ENCODE measurements at regions not wholly inside any gene's neighbourhood (a gene's known extent, or its start where the extent isn't known, plus 50 kb on each side); places are given as distances from the start of the nearest gene placed in this dataset.
"Not testable (repeated sequence)": the region's sequence is repeated elsewhere in the genome, so short reads cannot be mapped to it uniquely, and the experiment has no call there.

GRCh38 chr3:35216501-35217266 lies 422.6 kb upstream of the ARPP21 start:
- DNase-seq (ENCODE audit: low spot score) (no peak), FAIRE-seq (no peak)

GRCh38 chr3:35223632-35224394 lies 415.5 kb upstream of the ARPP21 start:
- FAIRE-seq (no peak), DNase-seq (ENCODE audit: low spot score) (no peak)

- FAIRE-seq (no peak), DNase-seq (ENCODE audit: low spot score) (no peak)
Observed at GRCh38 chr3:35224565-35225295, 414.6 kb upstream of the ARPP21 start.

DNA sequence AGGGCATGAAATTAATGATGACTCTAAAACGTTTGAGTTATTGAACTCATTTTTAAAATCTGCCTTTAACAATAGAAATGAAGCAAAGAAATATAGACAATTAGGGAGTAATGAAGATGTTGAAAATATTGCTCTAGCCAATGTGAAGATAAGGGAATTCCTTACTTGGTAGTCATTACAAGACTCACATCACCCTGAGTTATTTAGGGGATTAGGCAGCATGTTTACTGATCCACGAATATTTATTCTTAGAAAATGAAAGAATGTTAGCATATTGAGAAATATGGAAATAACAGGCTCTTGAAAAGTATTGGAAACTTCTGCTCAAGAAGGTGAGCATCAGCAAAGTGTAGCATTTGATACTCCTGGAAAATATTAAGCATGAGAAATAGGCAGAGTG lies 398.1 kb upstream of the ARPP21 start:
- no peak for DNase-seq (ENCODE audit: low spot score)
- no peak for FAIRE-seq

- FAIRE-seq (no peak), DNase-seq (ENCODE audit: low spot score) (no peak)
Observed at GRCh38 chr3:35254917-35255316, 384.4 kb upstream of the ARPP21 start.

DNA sequence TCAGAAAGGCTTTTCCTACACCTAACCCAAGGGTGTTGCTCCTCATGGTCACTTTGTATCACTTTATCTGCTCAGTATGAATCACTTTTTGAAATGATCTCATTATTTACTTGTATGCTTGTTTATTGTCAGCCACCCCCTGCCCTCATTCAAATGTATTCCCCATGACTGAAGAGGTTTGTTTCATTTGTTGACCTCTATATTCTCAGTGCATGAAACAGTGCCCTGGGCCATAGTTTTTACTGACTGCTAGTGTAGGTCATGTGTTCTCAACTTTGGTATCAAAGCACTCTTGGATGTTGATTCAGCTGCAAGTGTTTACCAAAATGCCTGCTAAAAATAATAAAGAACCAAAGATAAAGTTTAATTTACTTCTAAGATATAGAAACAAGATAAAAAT lies 381.7 kb upstream of the ARPP21 start:
- FAIRE-seq (no peak), DNase-seq (ENCODE audit: low spot score) (no peak)

DNA sequence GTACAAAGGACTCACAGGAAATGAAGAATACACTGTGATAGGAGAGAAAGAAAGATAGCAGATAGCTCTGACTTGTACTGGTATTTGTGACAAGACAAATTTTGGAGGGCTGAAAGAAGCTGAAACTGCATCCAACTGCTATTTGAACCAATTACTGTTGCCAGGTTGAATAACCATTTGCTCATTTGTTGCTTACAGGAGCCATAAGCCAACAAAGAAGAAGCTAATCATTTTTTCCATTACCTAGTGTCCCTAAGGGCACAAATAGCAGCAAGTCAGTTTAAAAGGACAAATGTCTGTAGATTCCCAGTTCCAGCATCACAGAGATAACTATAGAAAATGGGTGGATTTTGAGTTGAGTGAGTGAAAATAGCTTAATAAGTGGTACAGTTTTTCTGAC lies 376.9 kb upstream of the ARPP21 start:
- FAIRE-seq (no peak), DNase-seq (ENCODE audit: low spot score) (no peak)

DNA sequence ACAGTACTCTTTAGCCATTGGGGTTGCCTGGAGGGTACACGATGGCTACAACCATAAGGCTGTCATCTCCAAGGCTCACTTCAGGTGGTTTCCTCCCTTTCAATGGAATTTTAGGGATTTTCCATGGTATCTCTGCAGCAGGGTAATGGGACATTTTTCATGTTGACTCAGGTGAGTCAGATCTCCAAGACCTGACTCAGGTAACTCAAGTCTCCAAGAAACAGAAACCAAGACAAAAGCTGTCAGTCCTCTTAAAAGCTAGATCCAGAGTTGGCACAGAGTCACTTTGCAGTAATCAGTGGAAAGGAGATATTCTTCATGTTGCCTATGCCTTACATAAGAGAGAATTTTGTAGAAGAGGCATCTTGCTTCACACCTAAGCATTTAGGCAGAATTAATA lies 375.8 kb upstream of the ARPP21 start:
- FAIRE-seq: no peak
- no peak for DNase-seq (ENCODE audit: low spot score)

GRCh38 chr3:35266065-35266464 lies 373.3 kb upstream of the ARPP21 start:
- DNase-seq (ENCODE audit: low spot score); FAIRE-seq: not testable (repeated sequence)

DNA sequence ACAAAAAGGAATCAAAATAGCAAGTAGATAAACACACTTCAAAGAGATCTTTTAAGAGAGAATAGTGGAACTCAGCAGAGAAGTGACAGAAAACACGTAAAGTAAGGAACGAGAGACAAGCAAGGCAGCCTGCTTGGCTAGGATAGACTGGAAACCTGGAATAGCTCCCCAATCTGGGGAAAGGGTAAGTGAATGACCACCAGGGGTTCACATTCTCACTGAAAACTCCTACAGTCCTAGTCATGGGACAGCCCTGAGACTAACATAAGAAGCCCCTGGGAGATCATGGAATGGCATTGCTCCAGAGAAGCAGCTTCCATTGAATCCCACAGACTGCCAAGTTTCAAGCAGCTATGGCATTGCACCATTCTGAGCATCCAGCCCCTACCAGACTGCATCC lies 363.6 kb upstream of the ARPP21 start:
- FAIRE-seq (no peak), DNase-seq (ENCODE audit: low spot score) (no peak)

GRCh38 chr3:35276568-35276967 lies 362.8 kb upstream of the ARPP21 start:
- FAIRE-seq: no peak

DNA sequence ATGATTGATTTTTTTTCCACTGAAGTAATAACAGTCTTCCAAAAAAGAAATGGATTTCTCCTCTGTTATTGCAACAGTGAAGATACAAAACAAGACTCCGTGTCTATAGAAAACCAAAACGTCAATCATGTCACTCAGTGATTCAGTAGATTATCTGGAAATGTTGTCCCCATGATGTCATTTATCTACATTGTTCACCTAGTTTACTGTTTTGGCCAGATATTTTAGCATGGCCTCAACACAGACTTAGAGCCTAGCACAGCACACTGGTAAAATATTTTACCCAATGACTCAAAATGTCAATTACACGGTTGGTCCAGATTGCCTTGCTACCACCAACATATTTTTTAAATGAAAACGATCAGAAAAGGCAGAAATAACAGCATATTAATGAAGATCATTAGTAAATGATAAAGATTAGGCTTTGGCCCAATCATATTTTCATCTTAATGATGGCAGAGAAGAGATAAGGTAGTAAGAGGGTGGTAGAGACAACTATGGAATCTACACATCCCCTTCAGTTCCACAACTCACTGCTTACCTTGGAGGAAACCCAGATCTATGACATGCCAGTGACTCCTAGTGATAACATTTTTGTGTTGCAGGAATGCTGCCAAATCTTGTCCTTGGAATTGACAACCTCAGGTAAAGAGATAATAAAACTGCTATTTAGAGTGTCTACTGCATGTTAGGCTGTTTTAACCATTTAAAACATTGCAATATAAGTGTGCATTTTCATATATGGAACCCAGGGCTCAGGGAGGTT lies 347.7 kb upstream of the ARPP21 start:
- FAIRE-seq (no peak), DNase-seq (ENCODE audit: low spot score) (no peak)

More at GRCh38 chr3:35276568-35276967, 362.8 kb upstream of the ARPP21 start:
- no peak for DNase-seq (ENCODE audit: low spot score)

DNA sequence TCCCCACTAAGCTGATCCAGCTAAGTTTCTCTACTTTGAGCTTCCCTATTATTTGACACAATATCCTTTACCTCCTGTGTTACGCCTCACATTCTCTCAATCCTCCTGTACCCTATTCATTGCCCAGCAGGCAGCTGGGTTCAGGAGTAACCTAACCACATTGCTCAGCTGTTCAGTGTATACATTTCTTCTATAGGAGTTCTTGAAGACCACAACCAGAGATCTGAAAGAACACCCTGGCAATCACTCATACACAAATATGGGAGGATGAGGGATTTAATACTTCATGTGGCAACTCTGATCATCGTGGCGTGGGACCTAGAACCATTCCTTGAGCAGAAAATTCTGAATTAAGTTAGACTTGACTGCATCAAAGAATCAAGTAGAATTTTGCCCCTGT lies 346.8 kb upstream of the ARPP21 start:
- DNase-seq (ENCODE audit: low spot score) (no peak), FAIRE-seq (no peak)

GRCh38 chr3:35295906-35296305 lies 343.4 kb upstream of the ARPP21 start:
- DNase-seq (ENCODE audit: low spot score): no peak
- no peak for FAIRE-seq

- no peak for DNase-seq (ENCODE audit: low spot score)
- FAIRE-seq: no peak
Observed at GRCh38 chr3:35296533-35296932, 342.8 kb upstream of the ARPP21 start.

- DNase-seq (ENCODE audit: low spot score): not testable (repeated sequence)
Observed at GRCh38 chr3:35296944-35297343, 342.4 kb upstream of the ARPP21 start.

DNA sequence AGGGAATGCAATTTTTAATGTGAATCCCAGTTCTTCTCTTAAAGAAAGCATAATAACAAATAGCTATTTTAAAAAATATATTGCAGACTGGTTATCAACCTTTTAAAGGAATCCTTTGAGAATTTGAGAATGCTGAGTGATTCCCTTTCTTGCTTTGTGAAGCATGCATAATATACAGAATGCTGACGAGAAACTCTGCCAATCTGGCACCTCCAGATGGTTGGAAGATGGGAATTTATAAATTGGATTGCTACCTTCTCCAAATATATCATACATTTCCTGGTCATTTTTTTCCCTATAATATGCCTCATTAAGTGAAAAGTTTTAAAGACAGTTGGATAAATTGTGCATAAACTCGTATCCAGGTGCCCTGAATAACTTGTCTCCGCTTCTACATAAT lies 333.9 kb upstream of the ARPP21 start:
- FAIRE-seq (no peak), DNase-seq (ENCODE audit: low spot score) (no peak)

More at GRCh38 chr3:35296944-35297343, 342.4 kb upstream of the ARPP21 start:
- not testable (repeated sequence) for FAIRE-seq

DNA sequence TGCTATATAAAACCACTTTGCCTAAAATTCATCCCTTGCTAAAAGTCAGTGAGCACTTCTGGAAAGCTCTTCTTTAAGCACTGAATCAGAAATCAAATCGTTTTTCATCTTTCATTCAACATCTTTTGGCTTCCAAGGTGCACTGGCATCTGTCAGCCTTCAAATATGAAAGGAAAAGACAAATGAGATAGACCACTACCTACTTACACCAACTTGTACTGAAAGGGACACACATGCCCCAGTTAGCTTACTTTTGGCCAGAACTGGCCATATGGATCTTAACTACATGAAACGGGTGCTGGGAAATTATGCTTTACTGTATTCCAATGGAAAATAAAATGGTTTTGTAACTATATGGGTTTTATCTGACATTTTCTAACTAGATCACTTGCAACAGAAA lies 332.0 kb upstream of the ARPP21 start:
- FAIRE-seq: no peak
- DNase-seq (ENCODE audit: low spot score): no peak

DNA sequence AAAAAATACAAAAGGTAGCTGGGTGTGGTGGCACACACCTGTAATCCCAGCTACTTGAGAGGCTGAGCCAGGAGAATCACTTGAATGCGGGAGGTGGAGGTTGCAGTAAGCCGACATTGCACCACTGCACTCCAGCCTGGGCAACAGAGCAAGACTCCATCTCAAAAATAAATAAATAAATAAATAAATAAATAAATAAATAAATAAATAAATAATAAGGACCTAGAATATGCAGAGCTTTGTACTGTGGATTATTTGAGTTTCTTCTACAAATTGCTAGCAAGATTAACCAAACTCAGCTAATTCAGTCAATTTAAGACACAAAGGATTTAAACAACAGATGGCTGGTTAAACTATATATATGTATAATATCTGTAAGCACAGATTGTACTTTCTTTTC lies 322.5 kb upstream of the ARPP21 start:
- not testable (repeated sequence) for DNase-seq (ENCODE audit: low spot score); FAIRE-seq

DNA sequence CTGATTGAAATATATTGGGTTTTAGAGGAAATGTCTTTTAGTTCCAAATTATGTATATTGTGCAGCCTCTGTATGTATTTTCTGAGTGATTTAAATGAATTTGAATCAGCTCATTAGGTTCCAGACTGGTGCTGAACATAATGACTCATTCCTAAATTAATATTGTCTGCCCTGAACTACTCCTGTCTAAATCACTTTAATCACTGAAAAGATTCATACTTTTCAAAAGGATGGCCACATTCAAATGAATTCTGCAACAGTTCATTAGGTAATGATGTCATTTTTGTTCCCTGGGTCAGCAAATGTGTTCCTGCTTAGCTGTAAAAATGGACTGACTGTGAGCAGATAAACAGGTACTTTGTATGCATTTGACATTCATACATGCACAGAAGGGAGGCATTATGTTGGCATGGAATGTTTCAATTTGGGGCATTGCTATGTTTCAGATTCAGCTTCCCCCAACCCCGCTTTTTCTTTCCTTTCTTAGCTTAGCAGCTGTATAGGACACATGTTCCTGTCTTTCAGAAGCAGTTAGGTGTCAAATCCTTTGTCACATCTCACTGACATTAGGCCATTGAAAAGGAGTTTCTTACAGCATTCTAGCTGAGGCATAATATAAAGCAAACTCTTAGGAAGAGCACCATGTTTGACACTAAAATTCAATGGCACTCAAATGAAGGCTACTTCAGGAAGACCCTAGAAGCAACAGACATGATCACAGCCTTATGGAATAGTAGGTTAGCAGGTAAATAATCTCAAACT lies 318.5 kb upstream of the ARPP21 start:
- FAIRE-seq (no peak), DNase-seq (ENCODE audit: low spot score) (no peak)

GRCh38 chr3:35322070-35322469 lies 317.3 kb upstream of the ARPP21 start:
- FAIRE-seq (peak; percentile 89), DNase-seq (ENCODE audit: low spot score) (peak; percentile 85)

Measured in RCC 7860 (cell line).